HG03432 (cell line): ENCODE measurements at regions not wholly inside any gene's neighbourhood (a gene's known extent, or its start where the extent isn't known, plus 50 kb on each side); places are given as distances from the start of the nearest gene placed in this dataset.

Experiments
- ATAC-seq: cut with Tn5 transposase; IDR thresholded peaks from one replicate; pipeline ENCODE4 v1.9.1; 2021; ENCODE audit warnings: mild to moderate bottlenecking, moderate library complexity; ENCODE audit not compliant: unreplicated experiment

GRCh38 chr18:10009321-10010144 is 95.7 kb downstream of the VAPA start:
- ATAC-seq = no peak

DNA sequence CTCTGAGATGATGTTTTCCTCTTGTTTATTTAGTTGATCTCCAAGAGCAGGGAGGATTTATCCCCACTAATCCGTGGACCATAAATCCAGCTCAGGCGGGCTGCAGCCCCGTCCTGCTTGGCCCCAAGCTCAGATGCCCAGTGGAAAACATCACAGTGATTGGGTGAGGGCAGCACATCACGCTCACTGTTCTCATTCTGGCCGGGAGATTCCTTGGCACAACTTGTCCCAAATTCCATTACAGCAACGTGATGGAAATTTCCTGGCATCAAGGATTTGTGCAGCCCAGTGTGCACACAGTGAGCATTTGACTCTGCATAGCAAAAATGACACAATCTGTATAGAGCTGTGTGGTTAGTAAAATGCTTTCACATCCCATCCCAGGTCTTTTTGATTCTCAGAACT is 96.8 kb downstream of the VAPA start:
- no peak for ATAC-seq

DNA sequence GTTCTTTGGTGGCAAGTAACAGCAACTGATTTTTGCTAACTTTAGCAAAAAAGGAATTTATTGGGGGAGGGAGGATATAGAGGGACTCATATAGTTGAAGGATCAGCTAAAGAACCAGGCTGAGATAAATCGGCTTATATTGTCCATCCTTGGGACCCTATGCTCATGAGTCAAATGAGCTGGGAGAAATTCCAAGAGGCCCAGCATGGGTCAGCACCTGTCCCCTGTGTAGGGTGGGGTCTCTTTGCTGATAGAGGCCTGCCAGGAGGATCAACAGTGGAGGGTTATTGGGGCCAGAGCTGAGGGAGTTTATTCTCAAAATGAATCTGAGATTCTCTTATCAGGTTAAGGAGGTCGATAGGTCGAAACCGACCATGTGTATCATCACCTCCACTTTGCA is 97.2 kb downstream of the VAPA start:
- no peak for ATAC-seq

DNA sequence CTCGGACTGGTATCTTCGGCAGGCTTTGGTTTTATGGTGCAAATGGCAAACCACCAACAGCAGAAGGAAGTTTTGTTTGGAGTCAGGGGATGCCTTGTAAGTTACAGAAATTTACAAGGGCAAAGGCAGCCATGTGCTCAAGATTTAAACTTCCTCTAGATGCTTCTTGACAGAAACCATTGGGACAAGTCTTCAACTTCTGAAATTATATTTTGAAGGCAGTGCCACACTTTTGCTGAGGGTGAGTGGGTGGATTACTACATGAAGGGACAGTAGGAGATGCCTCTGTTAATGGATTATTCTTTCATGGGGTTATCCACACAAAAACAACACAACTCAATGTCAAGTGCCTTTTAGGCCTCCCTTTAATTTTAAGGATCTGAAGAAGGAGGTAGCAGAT is 97.9 kb downstream of the VAPA start:
- no peak for ATAC-seq

GRCh38 chr18:10012526-10012925 is 98.7 kb downstream of the VAPA start:
- no peak for ATAC-seq

DNA sequence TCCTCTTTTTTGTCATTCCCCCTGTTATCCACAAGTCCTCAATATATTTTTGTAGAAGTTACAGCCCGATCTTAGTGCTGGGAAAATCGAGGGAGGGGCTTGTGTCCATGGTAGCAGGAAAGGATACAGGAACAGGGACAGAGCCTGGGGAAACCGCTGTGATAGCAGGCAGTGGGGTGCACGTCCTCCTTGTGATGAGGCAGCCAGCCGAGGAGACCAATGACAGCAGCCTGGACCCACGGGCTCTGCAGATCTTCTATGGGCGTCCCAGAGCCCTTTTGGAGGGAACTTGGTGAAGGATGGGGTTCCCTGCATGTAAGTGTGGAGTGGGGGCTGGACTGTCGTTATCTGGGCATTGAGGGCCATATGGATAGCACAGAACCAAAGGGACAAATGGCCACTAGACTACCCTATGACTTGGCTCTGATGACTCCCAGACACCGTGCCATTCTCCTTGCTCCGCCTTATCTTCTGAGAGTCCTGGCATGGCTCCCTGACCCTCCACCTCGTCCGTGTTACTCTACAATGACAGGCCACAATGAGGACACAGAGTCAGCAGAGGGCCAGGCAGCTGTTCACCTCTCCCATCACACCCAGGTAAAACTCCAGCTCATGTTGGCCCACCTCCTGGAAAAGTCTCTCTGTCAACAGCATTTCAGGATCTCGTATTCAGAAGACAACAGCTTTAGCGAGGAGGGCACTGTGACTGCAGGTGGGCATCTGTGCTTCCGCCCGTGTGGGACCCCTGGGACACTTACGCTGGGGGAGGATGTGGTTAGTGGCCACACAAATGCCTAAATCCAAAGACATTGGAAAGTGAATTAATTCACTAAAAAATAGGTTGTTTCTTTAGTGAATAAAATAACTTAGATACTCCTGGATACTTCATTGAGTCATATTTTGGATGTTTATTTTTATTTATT is 100.1 kb downstream of the VAPA start:
- ATAC-seq = no peak

- no peak for ATAC-seq
Observed at GRCh38 chr18:10015288-10015701, 101.5 kb downstream of the VAPA start.

DNA sequence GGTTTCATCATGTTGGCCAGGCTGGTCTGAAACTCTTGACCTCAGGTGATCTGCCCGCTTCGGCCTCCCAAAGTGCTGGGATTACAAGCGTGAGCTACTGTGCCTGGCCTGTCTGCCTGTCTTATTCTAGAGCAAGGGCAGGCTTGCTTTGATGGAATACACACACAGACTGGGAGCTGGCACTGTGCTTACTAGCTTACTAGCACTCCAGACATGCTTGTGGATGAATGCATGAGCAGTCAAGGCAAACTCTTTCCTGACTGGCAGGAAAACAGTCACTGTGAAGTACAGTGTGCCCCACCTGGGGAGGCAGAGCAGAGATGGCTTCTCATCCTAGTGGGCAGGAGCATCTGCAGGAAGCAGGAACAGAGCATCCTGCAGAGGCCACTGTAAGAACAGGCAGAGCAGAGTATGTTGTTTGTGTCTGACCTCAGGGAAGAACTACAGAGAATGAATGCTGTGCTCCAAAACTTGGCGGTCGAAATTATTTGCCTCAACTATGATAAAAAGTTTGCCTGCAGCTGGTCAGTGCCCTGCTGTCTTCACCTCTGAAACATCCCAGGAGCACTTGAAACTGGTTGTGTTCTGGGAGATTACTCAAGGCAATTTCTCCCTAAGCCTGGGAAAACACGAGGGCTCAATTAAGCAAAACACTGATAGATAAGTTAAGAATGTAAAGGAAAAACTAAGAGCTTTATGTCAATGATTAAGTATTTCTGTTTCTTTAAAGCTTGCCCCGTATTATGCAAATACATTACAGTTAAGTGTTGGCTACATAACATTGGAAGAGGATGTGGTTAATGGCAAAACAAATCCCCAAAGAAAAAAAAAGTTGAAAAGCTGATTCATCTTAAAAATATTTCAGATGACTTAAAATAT is 102.4 kb downstream of the VAPA start:
- ATAC-seq = no peak

- no peak for ATAC-seq
Observed at GRCh38 chr18:10017043-10017442, 103.2 kb downstream of the VAPA start.

DNA sequence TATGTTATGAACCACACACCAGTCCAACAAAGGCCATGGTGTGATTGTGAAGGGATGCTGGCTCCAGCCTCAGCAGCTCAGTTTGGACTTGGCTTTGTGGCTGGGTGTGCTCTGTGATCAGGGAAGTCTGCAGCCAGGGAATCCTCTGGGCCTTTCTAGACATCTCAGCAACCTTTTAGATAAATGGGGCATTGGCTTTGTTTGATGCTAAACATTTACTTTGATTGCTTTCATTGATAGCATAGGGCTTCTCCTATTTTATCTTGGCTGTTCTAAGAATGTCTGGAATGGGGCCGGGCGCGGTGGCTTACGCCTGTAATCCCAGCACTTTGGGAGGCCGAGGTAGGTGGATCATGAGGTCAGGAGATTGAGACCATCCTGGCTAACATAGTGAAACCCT is 104.5 kb downstream of the VAPA start:
- no peak for ATAC-seq

DNA sequence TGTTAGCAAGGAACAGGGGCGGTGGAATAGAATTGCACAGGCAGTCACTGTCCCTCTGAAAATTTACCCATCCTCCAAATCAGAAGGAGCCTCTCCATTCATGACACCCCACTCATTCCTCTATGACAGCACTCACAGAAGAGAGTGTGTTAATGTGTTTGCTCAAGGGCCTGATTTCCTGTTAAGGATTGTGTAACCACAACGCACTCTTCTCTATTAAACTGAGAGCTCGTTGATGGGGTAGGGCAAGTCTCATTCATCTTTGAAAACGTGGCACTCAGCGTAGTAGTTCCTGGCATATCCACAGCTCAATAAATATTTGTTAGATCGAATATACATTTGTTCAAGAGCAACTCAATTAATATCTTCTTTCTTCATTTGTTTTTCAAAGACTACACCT is 106.4 kb downstream of the VAPA start:
- no peak for ATAC-seq

- ATAC-seq = no peak
Observed at GRCh38 chr18:10022365-10022764, 108.5 kb downstream of the VAPA start.

GRCh38 chr18:10023853-10024570 is 110.2 kb downstream of the VAPA start:
- no peak for ATAC-seq

GRCh38 chr18:10025711-10026670 is 112.2 kb downstream of the VAPA start:
- no peak for ATAC-seq

GRCh38 chr18:10027031-10027430 is 113.2 kb downstream of the VAPA start:
- no peak for ATAC-seq

- no peak for ATAC-seq
Observed at GRCh38 chr18:10027461-10027860, 113.6 kb downstream of the VAPA start.

- ATAC-seq = no peak
Observed at GRCh38 chr18:10029711-10030110, 115.9 kb downstream of the VAPA start.

DNA sequence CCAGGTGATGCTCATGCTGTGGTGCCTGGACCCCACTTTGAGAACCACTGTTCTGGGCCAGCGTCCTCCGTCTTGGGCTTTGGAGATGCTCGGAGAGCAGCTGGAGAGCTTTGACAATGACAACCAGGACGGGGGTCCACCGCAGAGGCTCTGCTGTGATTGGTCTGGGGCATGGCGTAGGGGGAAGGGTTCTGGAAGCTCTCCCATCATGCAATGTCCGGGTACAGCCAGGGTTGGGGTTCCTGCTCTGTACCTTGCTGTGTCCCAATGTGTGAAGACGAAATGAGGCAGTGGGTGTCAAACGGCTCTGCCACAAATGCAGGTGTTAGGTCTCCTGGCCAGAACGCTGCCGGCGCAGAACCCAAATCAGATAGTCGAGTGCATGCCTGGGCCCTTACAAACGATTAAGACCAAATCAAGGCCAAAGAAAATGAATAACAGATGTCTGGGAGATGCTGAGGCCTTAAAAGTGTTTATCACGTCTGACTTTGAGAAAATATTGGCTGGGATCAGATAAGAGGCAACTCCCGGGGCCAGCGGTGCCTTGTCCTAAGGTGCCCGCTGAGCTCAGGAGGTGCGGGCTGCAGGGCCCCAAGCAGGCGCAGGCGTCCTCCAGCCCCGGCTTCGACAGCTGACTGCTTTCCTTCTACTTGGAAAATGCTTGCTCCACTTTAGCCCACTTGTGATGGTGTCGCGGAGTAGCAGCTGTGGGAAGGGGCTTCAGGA is 117.2 kb downstream of the VAPA start:
- no peak for ATAC-seq
